HepG2 (cell line): ENCODE measurements at regions not wholly inside any gene's neighbourhood (a gene's known extent, or its start where the extent isn't known, plus 50 kb on each side); places are given as distances from the start of the nearest gene placed in this dataset.
A peak's percentile ranks its signal among the peaks of the same experiment; 100 is the strongest.

Source experiments
- ATAC-seq: fragments of 200-7000 bp; cut with Tn5 transposase; 3 replicates; pipeline ENCODE4 v1.9.1; 2020; ENCODE audit warnings: mild to moderate bottlenecking, moderate library complexity
- BruUV-seq: library from RNA; stranded (reverse); fragments of 400-500 nt; replicated peaks from 2 replicates; lab custom pipeline; 2021; lab: Mats Ljungman, UMichigan
- CTCF ChIA-PET: fragments of 300-600 bp; formaldehyde crosslinking; extraction: SDS; loops from one replicate; lab custom pipeline; 2021; ENCODE audit warnings: low total read pairs, inconsistent platforms, low intra/inter-chr PET ratio; lab: Yijun Ruan, JAX
- POLR2A ChIA-PET: fragments of 350-600 bp; sonication (Branson Sonifier 250); formaldehyde crosslinking; loops from one replicate; lab custom pipeline; 2020; ENCODE audit warnings: antibody characterized with exemption, inconsistent platforms; lab: Yijun Ruan, JAX
- DNase-seq: peaks from one replicate; pipeline ENCODE4 v3.0.0-alpha.2; 2015; ENCODE audit warnings: low spot score
- FAIRE-seq: peaks from 3 replicates; lab custom pipeline; 2011; peaks lifted over from hg19 to GRCh38; lab: Jason Lieb, UNC
- H2AFZ ChIP-seq: one replicate; pipeline ENCODE4 v1.6.1; 2011; ENCODE audit warnings: low read length, inconsistent platforms
- H3K27ac ChIP-seq: fragments of 300-600 bp; 3 replicates; pipeline ENCODE4 v1.8.0; 2011; ENCODE audit warnings: mixed run types, mild to moderate bottlenecking, mixed read lengths, low read length, inconsistent platforms; ENCODE audit not compliant: insufficient read depth; ENCODE audit errors: extremely low read length
- H3K27me3 ChIP-seq, 2 experiments: fragments of 200-600 bp in 1 of 2; 2 replicates in 1 of 2; 3 replicates in 1 of 2; pipeline versions ENCODE4 v1.6.0 to v1.8.0; 2011; ENCODE audit warnings: low read length in 2 of 2, mild to moderate bottlenecking in 2 of 2, moderate library complexity in 2 of 2, inconsistent platforms in 1 of 2; ENCODE audit not compliant: insufficient read depth in 2 of 2, control insufficient read depth in 1 of 2
- H3K36me3 ChIP-seq, 2 experiments: fragments of 200-600 bp in 1 of 2; replicated peaks in 1 of 2; 2 replicates in 1 of 2; 3 replicates in 1 of 2; pipeline versions ENCODE4 v1.5.1 to v1.8.0; 2011; ENCODE audit warnings: low read length in 2 of 2, inconsistent platforms in 1 of 2; ENCODE audit not compliant: insufficient read depth in 2 of 2, control insufficient read depth in 1 of 2
- H3K4me1 ChIP-seq: 2 replicates; pipeline ENCODE4 v1.5.1; 2012; ENCODE audit warnings: low read length, inconsistent platforms; ENCODE audit not compliant: insufficient read depth
- H3K4me2 ChIP-seq: 2 replicates; pipeline ENCODE4 v1.6.0; 2011; ENCODE audit warnings: low read depth, low read length, inconsistent platforms
- H3K4me3 ChIP-seq, 3 experiments: fragments of 200-600 bp in 1 of 3; sonication (generic), shearing (Covaris generic) in 1 of 3; replicated peaks in 1 of 3; 2 replicates each; pipeline ENCODE4 v1.5.1; 2011 to 2016; ENCODE audit warnings: low read length in 3 of 3, inconsistent platforms in 2 of 3, low read depth in 2 of 3, mild to moderate bottlenecking in 2 of 3, control low read depth in 1 of 3, mixed read lengths in 1 of 3; ENCODE audit not compliant: insufficient read depth in 1 of 3
- H3K79me2 ChIP-seq: one replicate; pipeline ENCODE4 v1.6.1; 2011; ENCODE audit warnings: low read length, inconsistent platforms; ENCODE audit not compliant: insufficient read depth
- H3K9ac ChIP-seq: 2 replicates; pipeline ENCODE4 v1.6.0; 2011; ENCODE audit warnings: mild to moderate bottlenecking, low read depth, low read length, inconsistent platforms; ENCODE audit not compliant: insufficient read depth
- H3K9me3 ChIP-seq: 2 replicates; pipeline ENCODE4 v1.5.1; 2012; ENCODE audit warnings: mild to moderate bottlenecking, low read length
- H4K20me1 ChIP-seq: 2 replicates; pipeline ENCODE4 v1.6.0; 2011; ENCODE audit warnings: inconsistent platforms, mild to moderate bottlenecking, low read length, moderate library complexity; ENCODE audit not compliant: insufficient read depth
- HDAC1 ChIP-seq: sonication (generic); formaldehyde crosslinking; IDR thresholded peaks from 2 replicates; pipeline ENCODE4 v1.5.1; 2020; ENCODE audit warnings: mild to moderate bottlenecking, missing genetic modification reagents
- KLF9 ChIP-seq: IDR thresholded peaks from 2 replicates; pipeline ENCODE4 v1.6.1; 2016; ENCODE audit warnings: low read depth
- MAFK ChIP-seq, 2 experiments: IDR thresholded peaks in 1 of 2; conservative IDR thresholded peaks in 1 of 2; 2 replicates each; pipeline ENCODE4 v1.6.1; 2011; ENCODE audit warnings: improper control_type of control experiment in 2 of 2, low read length in 2 of 2
- MLLT10 ChIP-seq: sonication (generic); formaldehyde crosslinking; IDR thresholded peaks from 2 replicates; pipeline ENCODE4 v1.4.0; 2020; ENCODE audit warnings: missing genetic modification reagents
- ZFP62 ChIP-seq: sonication (generic); formaldehyde crosslinking; IDR thresholded peaks from 2 replicates; pipeline ENCODE4 v1.4.0; 2020; ENCODE audit warnings: missing genetic modification reagents
- ZNF205 ChIP-seq: IDR thresholded peaks from 2 replicates; pipeline ENCODE4 v1.6.1; 2018; ENCODE audit warnings: missing biosample characterization, missing genetic modification reagents
- ZNF547 ChIP-seq: sonication (generic); formaldehyde crosslinking; IDR thresholded peaks from 2 replicates; pipeline ENCODE4 v1.5.1; 2020; ENCODE audit warnings: mild to moderate bottlenecking, missing genetic modification reagents
- ZNF75D ChIP-seq: sonication (generic); formaldehyde crosslinking; IDR thresholded peaks from 2 replicates; pipeline ENCODE4 v1.8.1; 2023; ENCODE audit warnings: missing genetic modification reagents, mild to moderate bottlenecking, borderline replicate concordance
- ZNF878 ChIP-seq: sonication (generic); formaldehyde crosslinking; IDR thresholded peaks from 2 replicates; pipeline ENCODE4 v1.8.1; 2023; ENCODE audit warnings: mild to moderate bottlenecking, missing genetic modification reagents, moderate library complexity
- WGBS: methylation state at CpG from one replicate; pipeline ENCODE4 v1.1.6; 2017; ENCODE audit warnings: low lambda C conversion rate; 5-methylcytosine and 5-hydroxymethylcytosine counted together
- in situ Hi-C: cut with HindIII; loops from 2 replicates; pipeline ENCODE4 v1.10.0; 2017; ENCODE audit warnings: low pct_unique_long_range_greater_than_20kb; ENCODE audit not compliant: extremely low pct_ligation_motif_present
- intact Hi-C: fragments of 100-400 bp; cut with micrococcal nuclease; formaldehyde crosslinking; loops from one replicate; pipeline ENCODE4 v1.10.0; 2022; ENCODE audit not compliant: unreplicated experiment

GRCh38 chr12:97936165-97936564 is 473.6 kb downstream of the RMST start:
- no peak overlapping the region for H3K27ac ChIP-seq
- no peak for FAIRE-seq
- intact Hi-C loops (no loop called here), in situ Hi-C loops (no loop called here)
- H3K9me3 ChIP-seq, result no peaks in the 10 kb centered on the region; the same call in 1 of the 2 replicates
- ChIA-PET CTCF (no interaction called here), POLR2A (no interaction called here)
- DNase-seq, result no peak
- no peaks in the 10 kb centered on the region for H3K4me1 ChIP-seq
- H3K27me3 ChIP-seq, result no peaks in the 10 kb centered on the region
- no peak overlapping the region for H2AFZ ChIP-seq
- BruUV-seq, result no TSS peak
- no peak overlapping the region for H3K4me2 ChIP-seq
- no peaks in the 10 kb centered on the region for H4K20me1 ChIP-seq
- ATAC-seq, result no peak
- no peaks in the 10 kb centered on the region for H3K36me3 ChIP-seq
- H3K4me3 ChIP-seq, result no peak overlapping the region
- TF ChIP-seq ZNF205 (no peak), KLF9 (no peak), ZFP62 (no peak), MLLT10 (no peak), HDAC1 (CRISPR knock-in tag) (no peak), ZNF75D (CRISPR knock-in tag) (no peak), ZNF878 (no peak)
- H3K9ac ChIP-seq, result no peak overlapping the region
- no peaks in the 10 kb centered on the region for H3K79me2 ChIP-seq
- WGBS, result 21% methylated on average over 5 of the region's 5 CpGs

DNA sequence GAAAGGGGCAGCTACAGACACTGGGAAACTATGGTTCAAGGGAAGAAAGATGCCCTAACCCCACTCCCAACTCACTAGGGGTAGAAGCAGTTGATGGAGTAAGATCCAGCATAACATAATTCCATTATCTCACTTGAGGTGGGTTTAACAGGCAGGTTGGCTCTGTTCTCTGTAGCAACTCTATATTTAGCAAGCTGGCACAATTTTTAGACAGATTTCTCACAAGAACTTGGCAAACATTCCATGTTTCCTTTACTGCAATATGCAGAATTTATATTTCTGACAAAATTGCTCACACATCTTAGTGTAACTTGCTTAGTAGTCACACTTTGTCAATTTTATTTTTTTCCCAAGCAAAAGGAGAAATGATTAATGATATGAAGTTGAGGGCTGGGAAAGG is 475.4 kb downstream of the RMST start:
- Histone ChIP-seq H3K4me1 (0 out of 2 replicates have a peak, but pooled peaks cover 8% of the 10 kb centered on the region), H3K9me3 (peaks cover 6% of the 10 kb centered on the region; the same call in 1 of the 2 replicates), H3K4me3 (no peak overlapping the region), H3K79me2 (no peaks in the 10 kb centered on the region), H3K27ac (no peak overlapping the region), H3K36me3 (no peaks in the 10 kb centered on the region), H2AFZ (no peak overlapping the region), H3K27me3 (no peaks in the 10 kb centered on the region), H4K20me1 (no peaks in the 10 kb centered on the region), H3K9ac (no peak overlapping the region), H3K4me2 (no peak overlapping the region)
- TF ChIP-seq ZNF547 (CRISPR knock-in tag) (no peak), MAFK (conservative IDR thresholded peaks at IDR 0.05 in 1 of 2, IDR thresholded peaks at IDR 0.05 in 1 of 2; ENCODE audit: low read length in 2 of 2) (peak in 1 of 2 experiments; percentile 43; a peak in 1 of 4 replicates)
- no peak for FAIRE-seq
- no TSS peak for BruUV-seq
- DNase-seq, result no peak
- ChIA-PET CTCF (no interaction called here), POLR2A (no interaction called here)
- intact Hi-C loops (no loop called here), in situ Hi-C loops (no loop called here)
- ATAC-seq, result no peak
